Activated CD8-positive, alpha-beta T cell treated with anti-CD3 and anti-CD28 coated beads for 36 hours (primary cell): ENCODE measurements at regions not wholly inside any gene's neighbourhood (a gene's known extent, or its start where the extent isn't known, plus 50 kb on each side); places are given as distances from the start of the nearest gene placed in this dataset.

Experiments used
- ATAC-seq: fragments of 200-7000 bp; cut with Tn5 transposase; one replicate; pipeline ENCODE4 v1.10.0; 2021; ENCODE audit warnings: mild to moderate bottlenecking, moderate library complexity
- CTCF ChIA-PET: fragments of 350-600 bp; sonication (Branson Sonifier 250); formaldehyde crosslinking; loops from one replicate; lab custom pipeline; 2021; ENCODE audit warnings: antibody characterized with exemption; lab: Charles Lee
- POLR2A ChIA-PET: fragments of 350-600 bp; sonication (Branson Sonifier 250); formaldehyde crosslinking; loops from one replicate; lab custom pipeline; 2021; ENCODE audit warnings: antibody characterized with exemption; lab: Charles Lee
- DNase-seq: peaks from one replicate; pipeline ENCODE4 v3.0.0-alpha.2; 2020
- H3K27ac Mint-ChIP-seq: one replicate; pipeline ENCODE4 v1.8.0; 2021; ENCODE audit warnings: mild to moderate bottlenecking, mixed read lengths
- H3K27me3 Mint-ChIP-seq: one replicate; pipeline ENCODE4 v1.8.0; 2021; ENCODE audit warnings: mixed read lengths
- H3K36me3 Mint-ChIP-seq: one replicate; pipeline ENCODE4 v1.8.0; 2021; ENCODE audit warnings: low read depth, mixed read lengths
- H3K4me1 Mint-ChIP-seq: one replicate; pipeline ENCODE4 v1.8.0; 2021; ENCODE audit warnings: low read depth, mixed read lengths
- H3K4me3 Mint-ChIP-seq: one replicate; pipeline ENCODE4 v1.8.0; 2021; ENCODE audit warnings: mild to moderate bottlenecking, moderate library complexity, mixed read lengths
- H3K9me3 Mint-ChIP-seq: one replicate; pipeline ENCODE4 v1.8.0; 2021; ENCODE audit warnings: mixed read lengths
- CTCF ChIP-seq: fragments of 200-600 bp; IDR thresholded peaks from one replicate; pipeline ENCODE4 v1.8.0; 2022; ENCODE audit warnings: antibody characterized with exemption, mild to moderate bottlenecking
- intact Hi-C: fragments of 100-400 bp; cut with micrococcal nuclease; formaldehyde crosslinking; loops from one replicate; pipeline ENCODE4 v1.10.0; 2022

GRCh38 chr15:83356501-83357399 lies 72.3 kb upstream of the BNC1 start:
- no peak for ATAC-seq
- ChIA-PET POLR2A (no interaction called here), CTCF (no interaction called here)
- no peak overlapping the region for H3K4me3 Mint-ChIP-seq
- H3K4me1 Mint-ChIP-seq, result no peaks in the 10 kb centered on the region
- H3K27me3 Mint-ChIP-seq, result peaks cover 9% of the 10 kb centered on the region
- H3K9me3 Mint-ChIP-seq, result no peaks in the 10 kb centered on the region
- H3K36me3 Mint-ChIP-seq, result no peaks in the 10 kb centered on the region
- no peak for DNase-seq
- H3K27ac Mint-ChIP-seq, result no peak overlapping the region
- intact Hi-C loops, result no loop called here
- no peak for TF ChIP-seq CTCF

GRCh38 chr15:83358972-83359564 lies 74.6 kb upstream of the BNC1 start:
- Mint-ChIP-seq H3K4me1 (no peaks in the 10 kb centered on the region), H3K27ac (no peak overlapping the region), H3K27me3 (peaks cover 19% of the 10 kb centered on the region), H3K4me3 (no peak overlapping the region), H3K36me3 (no peaks in the 10 kb centered on the region), H3K9me3 (no peaks in the 10 kb centered on the region)
- ChIA-PET POLR2A (no interaction called here), CTCF (interaction anchor here (1.4 kb wide), 1 partner anchor 111 kb away, joined by 3 read pairs; no protein-coding TSS in a partner anchor)
- no peak for ATAC-seq
- intact Hi-C loops, result no loop called here
- TF ChIP-seq CTCF, result no peak
- no peak for DNase-seq

GRCh38 chr15:83362706-83363105 lies 78.2 kb upstream of the BNC1 start:
- Mint-ChIP-seq H3K4me1 (peaks cover 5% of the 10 kb centered on the region), H3K27me3 (peaks cover 32% of the 10 kb centered on the region), H3K27ac (no peak overlapping the region), H3K9me3 (no peaks in the 10 kb centered on the region), H3K36me3 (no peaks in the 10 kb centered on the region), H3K4me3 (no peak overlapping the region)
- ChIA-PET CTCF (no interaction called here), POLR2A (no interaction called here)
- intact Hi-C loops, result no loop called here
- no peak for DNase-seq
- ATAC-seq, result no peak
- no peak for TF ChIP-seq CTCF

GRCh38 chr15:83364501-83364900 lies 80.0 kb upstream of the BNC1 start:
- no peak for TF ChIP-seq CTCF
- no peaks in the 10 kb centered on the region for H3K9me3 Mint-ChIP-seq
- H3K4me3 Mint-ChIP-seq, result no peak overlapping the region
- ATAC-seq, result no peak
- intact Hi-C loops, result no loop called here
- H3K36me3 Mint-ChIP-seq, result no peaks in the 10 kb centered on the region
- peaks cover 5% of the 10 kb centered on the region for H3K4me1 Mint-ChIP-seq
- POLR2A ChIA-PET, result no interaction called here
- CTCF ChIA-PET, result no interaction called here
- no peak for DNase-seq
- H3K27me3 Mint-ChIP-seq, result peaks cover 36% of the 10 kb centered on the region
- H3K27ac Mint-ChIP-seq, result no peak overlapping the region

GRCh38 chr15:83365370-83365938 lies 81.0 kb upstream of the BNC1 start:
- H3K27ac Mint-ChIP-seq, result no peak overlapping the region
- H3K9me3 Mint-ChIP-seq, result no peaks in the 10 kb centered on the region
- H3K4me1 Mint-ChIP-seq, result peaks cover 5% of the 10 kb centered on the region
- ATAC-seq (no peak), DNase-seq (peak; percentile 33)
- H3K27me3 Mint-ChIP-seq, result peaks cover 37% of the 10 kb centered on the region
- ChIA-PET POLR2A (no interaction called here), CTCF (interaction anchor here (1.1 kb wide), 1 partner anchor 9 kb away, joined by 5 read pairs; no protein-coding TSS in a partner anchor)
- intact Hi-C loops, result no loop called here
- no peaks in the 10 kb centered on the region for H3K36me3 Mint-ChIP-seq
- TF ChIP-seq CTCF, result no peak
- H3K4me3 Mint-ChIP-seq, result peak overlapping the region; percentile 11
